CD4-positive, alpha-beta T cell treated with Interleukin-1 beta for 1 hour (primary cell): ENCODE measurements at regions not wholly inside any gene's neighbourhood (a gene's known extent, or its start where the extent isn't known, plus 50 kb on each side); places are given as distances from the start of the nearest gene placed in this dataset.
A peak's percentile ranks its signal among the peaks of the same experiment; 100 is the strongest.
"Not testable (repeated sequence)": the region's sequence is repeated elsewhere in the genome, so short reads cannot be mapped to it uniquely, and the experiment has no call there.

Experiments
- DNase-seq, 2 donors: peaks; one replicate each; pipeline ENCODE4 v3.0.0-alpha.2; 2020 to 2022

GRCh38 chr10:123380491-123381085 lies 226.4 kb downstream of the BUB3 start:
- peak in 1 of 2 donors; percentile 7 for DNase-seq

DNA sequence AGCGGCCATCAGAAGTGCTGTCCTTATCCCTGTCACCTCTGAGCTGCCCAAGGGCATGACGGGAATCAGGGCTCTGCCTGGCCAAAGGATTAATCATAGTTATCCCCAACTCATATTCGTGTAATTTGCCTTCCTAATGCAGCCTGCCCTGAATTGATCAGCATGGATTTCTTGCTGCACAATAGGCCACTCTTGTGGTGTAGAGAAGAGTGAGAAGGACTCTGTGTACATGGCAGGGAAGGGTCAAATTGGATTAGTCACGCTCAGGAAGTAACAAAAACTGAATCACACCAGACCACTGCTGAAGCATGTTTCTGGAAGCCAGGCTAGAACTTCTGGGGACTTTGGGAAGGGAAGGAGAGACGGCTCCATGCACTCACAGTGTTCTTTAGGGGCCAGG lies 227.0 kb downstream of the BUB3 start:
- DNase-seq = no peak

- DNase-seq = no peak
Measured at GRCh38 chr10:123382491-123382890, 228.3 kb downstream of the BUB3 start.

DNA sequence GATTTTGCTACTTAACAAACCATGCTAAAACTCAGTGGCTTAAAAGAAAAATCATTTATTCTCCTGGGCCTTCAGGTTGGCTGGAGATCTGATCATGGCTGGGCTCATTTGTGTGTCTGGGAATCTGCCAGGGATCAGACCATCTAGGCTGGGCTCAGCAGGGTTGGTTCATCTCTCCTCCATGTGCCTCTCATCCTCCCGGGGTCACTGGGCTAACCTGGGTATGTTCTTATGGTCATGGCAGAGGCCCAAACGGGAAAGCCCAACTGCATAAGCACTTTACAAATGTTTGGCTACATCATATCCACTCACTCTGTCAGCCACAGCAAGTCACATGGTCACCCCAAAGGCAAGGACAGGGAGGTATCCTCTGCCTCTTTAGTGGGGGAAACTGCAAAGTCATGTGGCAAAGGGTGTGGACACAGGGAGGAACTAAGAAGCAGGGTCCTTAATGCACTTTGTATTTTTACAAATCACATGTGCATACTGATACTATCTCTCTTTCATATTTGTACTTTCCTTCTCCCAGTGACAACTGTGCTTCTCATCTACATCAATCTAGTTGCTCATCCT lies 231.4 kb downstream of the BUB3 start:
- no peak for DNase-seq

DNA sequence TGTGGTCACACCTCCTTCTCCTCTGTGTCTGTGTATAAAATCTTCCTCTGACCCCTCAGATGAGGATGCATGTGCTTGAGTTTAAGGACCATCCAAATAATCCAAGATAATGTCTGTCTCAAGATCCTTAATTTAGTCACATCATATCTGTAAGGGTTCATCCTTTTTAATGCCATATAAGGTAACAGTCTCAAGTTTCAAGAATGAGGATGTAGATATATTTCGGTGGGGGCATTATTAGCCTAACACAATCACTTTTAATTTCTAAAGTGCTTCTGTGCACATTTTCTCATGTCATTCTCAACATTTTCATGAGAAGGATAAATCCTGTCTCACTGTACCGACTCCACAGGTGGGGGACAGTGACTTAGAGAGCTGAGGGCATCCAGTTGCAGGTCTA lies 235.3 kb downstream of the BUB3 start:
- DNase-seq = no peak

DNA sequence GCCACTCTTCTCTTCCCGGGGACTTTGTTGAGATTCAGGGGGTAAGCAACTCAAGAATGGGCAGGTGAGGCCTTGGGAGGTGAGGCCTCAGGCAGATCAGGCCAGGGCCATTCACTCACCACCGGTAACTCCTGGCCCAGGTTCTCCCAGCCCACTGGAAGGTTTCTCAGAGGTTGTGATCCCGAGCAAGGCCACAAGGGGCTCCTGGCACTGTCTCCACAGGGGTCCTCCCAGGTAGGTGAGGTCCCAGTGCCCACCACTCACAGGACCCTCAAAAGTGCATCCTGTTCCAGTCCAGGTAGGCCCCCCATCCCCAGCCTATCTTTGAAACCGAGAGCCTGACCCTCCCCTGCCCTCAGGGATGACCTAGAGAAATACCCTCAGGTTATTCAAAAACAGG lies 236.1 kb downstream of the BUB3 start:
- no peak for DNase-seq

DNA sequence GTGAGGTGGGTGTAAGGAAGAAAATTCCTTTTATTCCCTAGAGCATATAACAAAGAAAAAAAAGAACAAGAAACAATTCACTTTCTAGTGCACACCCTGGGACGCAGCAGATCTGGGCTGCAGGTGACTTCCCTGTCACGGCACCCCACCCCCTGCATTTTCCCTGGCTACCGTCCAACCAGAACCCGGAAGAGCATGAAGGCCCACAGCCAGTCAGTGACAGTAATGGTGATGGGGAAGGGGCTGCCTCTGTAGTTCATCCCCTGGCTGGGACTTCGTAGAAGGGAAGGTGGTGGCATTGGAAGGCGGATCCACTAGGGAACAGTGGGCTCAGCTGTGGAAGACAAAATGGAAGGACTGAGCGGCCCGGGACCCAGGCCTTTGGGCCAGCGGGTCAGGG lies 236.7 kb downstream of the BUB3 start:
- no peak for DNase-seq

- no peak for DNase-seq
Measured at GRCh38 chr10:123391275-123392028, 237.2 kb downstream of the BUB3 start.

DNA sequence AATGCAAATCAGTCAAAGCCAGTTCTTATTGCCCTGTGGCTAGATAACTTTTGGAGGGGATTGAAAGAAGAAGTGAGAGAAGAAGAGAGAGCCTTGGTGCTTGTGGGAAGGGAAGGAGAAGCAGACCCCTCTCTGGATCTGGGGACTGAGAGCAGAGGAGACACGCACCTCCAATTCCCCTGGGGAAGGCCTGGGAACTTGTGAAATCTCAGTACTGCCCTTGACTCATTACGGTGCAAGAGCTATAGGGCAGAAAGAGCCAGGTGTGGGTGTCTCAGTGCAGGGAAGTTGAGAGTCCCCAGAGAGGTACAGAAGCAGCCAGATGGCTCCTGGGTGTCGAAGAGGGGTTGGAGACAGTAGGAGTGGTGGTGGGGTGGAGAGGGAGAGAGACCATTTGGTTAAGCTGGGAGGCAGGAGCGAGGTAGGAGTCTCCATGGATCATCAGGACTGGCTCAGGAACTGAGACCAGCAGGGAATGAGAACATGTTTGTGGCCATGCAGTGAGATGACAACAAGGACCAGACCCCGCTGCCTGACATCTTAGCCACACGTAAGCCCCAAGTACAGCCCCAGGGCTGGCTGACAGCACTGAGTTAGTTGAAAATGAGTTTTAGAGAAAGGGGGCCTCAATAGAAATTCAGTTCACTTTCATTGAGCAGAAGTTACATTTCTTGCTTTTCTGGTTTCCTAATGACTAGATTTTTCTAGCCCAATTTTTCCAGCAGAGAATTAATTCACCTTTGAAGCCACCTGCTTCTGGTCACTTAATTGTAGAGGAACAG lies 238.2 kb downstream of the BUB3 start:
- DNase-seq = no peak

DNA sequence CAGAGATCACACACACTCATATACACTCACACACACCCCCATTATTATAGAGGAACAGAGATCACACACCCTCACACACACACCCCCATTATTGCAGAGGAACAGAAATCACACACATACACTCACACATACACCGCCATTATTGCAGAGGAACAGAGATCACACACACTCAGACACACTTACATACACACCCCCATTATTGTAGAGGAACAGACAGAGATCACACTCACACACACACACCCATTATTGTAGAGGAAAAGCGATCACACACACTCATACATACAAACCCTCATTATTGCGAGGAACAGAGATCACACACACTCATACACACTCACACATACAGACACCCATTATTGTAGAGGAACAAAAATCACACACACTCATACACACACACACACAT lies 239.0 kb downstream of the BUB3 start:
- no peak for DNase-seq

GRCh38 chr10:123394382-123394781 lies 240.2 kb downstream of the BUB3 start:
- DNase-seq = no peak

GRCh38 chr10:123395234-123395633 lies 241.0 kb downstream of the BUB3 start:
- not testable (repeated sequence) for DNase-seq

- DNase-seq = no peak
Measured at GRCh38 chr10:123395906-123396305, 241.7 kb downstream of the BUB3 start.

- DNase-seq = no peak
Measured at GRCh38 chr10:123398180-123398591, 244.0 kb downstream of the BUB3 start.

GRCh38 chr10:123398756-123399155 lies 244.6 kb downstream of the BUB3 start:
- DNase-seq = no peak

- DNase-seq = no peak
Measured at GRCh38 chr10:123399276-123399839, 245.2 kb downstream of the BUB3 start.

DNA sequence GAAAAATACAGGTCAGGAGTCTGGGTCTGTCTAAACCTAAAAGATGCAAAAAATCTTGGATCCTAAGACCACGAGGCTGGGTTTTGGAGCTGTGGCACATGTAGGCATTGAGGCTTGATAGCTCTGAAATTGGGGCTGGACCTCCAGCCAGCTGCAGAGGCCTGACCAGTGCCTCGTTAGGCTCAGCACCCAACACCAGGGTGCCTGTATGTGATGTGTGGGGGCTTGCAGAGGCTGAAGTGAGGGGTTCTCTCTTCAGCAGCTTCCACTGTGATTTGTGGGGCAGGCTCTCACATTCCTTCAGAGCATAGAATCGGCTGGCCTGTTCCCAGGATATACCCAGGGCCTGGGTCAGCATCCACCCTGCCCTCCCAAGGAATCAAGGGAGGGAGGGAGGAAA lies 247.8 kb downstream of the BUB3 start:
- no peak for DNase-seq

- peak; percentile 2 to 40 for DNase-seq
Measured at GRCh38 chr10:123402656-123403055, 248.5 kb downstream of the BUB3 start.

DNA sequence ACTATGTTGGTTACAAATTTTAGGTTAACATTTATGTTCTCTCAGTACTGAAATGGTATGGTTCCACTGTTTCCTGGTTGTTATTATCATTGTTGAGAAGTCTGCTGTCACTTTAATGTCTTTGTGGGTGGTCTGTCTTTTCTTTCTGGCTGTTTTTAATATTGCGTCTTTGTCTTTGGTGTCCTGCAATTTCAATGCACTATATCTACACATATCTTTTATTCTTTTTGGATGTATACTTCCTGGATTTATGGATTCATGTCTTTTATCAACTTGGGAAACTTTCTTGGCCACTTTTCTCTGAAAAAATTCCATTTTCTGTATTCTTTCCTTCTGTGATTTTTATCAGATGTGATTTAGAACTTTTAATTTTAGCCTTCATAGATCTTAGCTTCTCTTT lies 250.2 kb downstream of the BUB3 start:
- DNase-seq = no peak

GRCh38 chr10:123408660-123409059 lies 254.5 kb downstream of the BUB3 start:
- DNase-seq = no peak

- no peak for DNase-seq
Measured at GRCh38 chr10:123409426-123409825, 255.2 kb downstream of the BUB3 start.

- DNase-seq = no peak
Measured at GRCh38 chr10:123409884-123410283, 255.7 kb downstream of the BUB3 start.

DNA sequence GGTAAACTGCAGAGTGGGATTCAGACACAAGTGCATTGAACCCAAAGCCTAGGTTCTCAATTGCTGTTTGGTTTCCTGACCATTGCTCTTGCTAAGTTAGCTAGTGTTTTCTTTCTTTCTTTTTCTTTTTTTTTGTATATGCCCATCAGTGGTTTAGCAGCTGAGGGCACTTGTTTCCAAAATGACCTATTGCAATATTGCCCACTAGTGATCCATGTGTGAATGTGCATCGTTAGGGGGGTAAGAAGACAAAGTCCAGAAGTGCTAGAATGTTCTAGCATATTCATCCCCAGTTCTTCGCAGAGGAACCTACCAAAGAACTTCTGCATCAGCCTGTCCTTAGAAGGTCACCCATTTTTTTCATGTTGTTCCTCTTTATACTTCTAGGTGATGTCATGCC lies 252.8 kb upstream of the GPR26 start:
- no peak for DNase-seq
